MCF 10A (cell line): ENCODE measurements at regions not wholly inside any gene's neighbourhood (a gene's known extent, or its start where the extent isn't known, plus 50 kb on each side); places are given as distances from the start of the nearest gene placed in this dataset.
A peak's percentile ranks its signal among the peaks of the same experiment; 100 is the strongest.

Experiments used
- BruUV-seq: library from RNA; stranded (reverse); fragments of 400-500 nt; replicated peaks from 2 replicates; lab custom pipeline; 2021; lab: Mats Ljungman, UMichigan
- CTCF ChIA-PET: fragments of 300-600 bp; sonication (Branson Sonifier 250); formaldehyde crosslinking; extraction: SDS; loops from one replicate; lab custom pipeline; 2021; ENCODE audit warnings: antibody characterized with exemption, inconsistent platforms; lab: Yijun Ruan, JAX
- POLR2A ChIA-PET: fragments of 300-600, 350-650 bp; sonication (Branson Sonifier 250); formaldehyde crosslinking; extraction: SDS; loops from one replicate; lab custom pipeline; 2020; ENCODE audit warnings: antibody characterized with exemption, inconsistent platforms; lab: Yijun Ruan, JAX
- DNase-seq: peaks from one replicate; pipeline ENCODE4 v3.0.0-alpha.2; 2018; ENCODE audit not compliant: unreplicated experiment
- H3K27ac Mint-ChIP-seq: one replicate; pipeline ENCODE4 v1.8.0; 2022; ENCODE audit warnings: mild to moderate bottlenecking, low read depth, mixed read lengths; ENCODE audit not compliant: unreplicated experiment
- H3K27me3 Mint-ChIP-seq: one replicate; pipeline ENCODE4 v1.8.0; 2022; ENCODE audit warnings: mixed read lengths; ENCODE audit not compliant: insufficient read depth, unreplicated experiment
- H3K36me3 Mint-ChIP-seq: one replicate; pipeline ENCODE4 v1.8.0; 2022; ENCODE audit warnings: mild to moderate bottlenecking, moderate library complexity, mixed read lengths; ENCODE audit not compliant: insufficient read depth, unreplicated experiment
- H3K4me1 Mint-ChIP-seq: one replicate; pipeline ENCODE4 v1.8.0; 2022; ENCODE audit warnings: mixed read lengths; ENCODE audit not compliant: insufficient read depth, unreplicated experiment
- H3K4me3 Mint-ChIP-seq: one replicate; pipeline ENCODE4 v1.8.0; 2022; ENCODE audit warnings: mild to moderate bottlenecking, moderate library complexity, mixed read lengths; ENCODE audit not compliant: unreplicated experiment
- H3K9me3 Mint-ChIP-seq: one replicate; pipeline ENCODE4 v1.8.0; 2022; ENCODE audit warnings: mixed read lengths; ENCODE audit not compliant: unreplicated experiment
- intact Hi-C: fragments of 100-400 bp; cut with micrococcal nuclease; formaldehyde crosslinking; loops from 2 replicates; pipeline ENCODE4 v1.14.1; 2022
- TF ChIP-seq, protein P1 (sequence below): fragments of 200-600 bp; IDR thresholded peaks from one replicate; pipeline ENCODE4 v1.8.0; 2022; ENCODE audit warnings: antibody characterized with exemption, mild to moderate bottlenecking; ENCODE audit not compliant: unreplicated experiment

DNA sequence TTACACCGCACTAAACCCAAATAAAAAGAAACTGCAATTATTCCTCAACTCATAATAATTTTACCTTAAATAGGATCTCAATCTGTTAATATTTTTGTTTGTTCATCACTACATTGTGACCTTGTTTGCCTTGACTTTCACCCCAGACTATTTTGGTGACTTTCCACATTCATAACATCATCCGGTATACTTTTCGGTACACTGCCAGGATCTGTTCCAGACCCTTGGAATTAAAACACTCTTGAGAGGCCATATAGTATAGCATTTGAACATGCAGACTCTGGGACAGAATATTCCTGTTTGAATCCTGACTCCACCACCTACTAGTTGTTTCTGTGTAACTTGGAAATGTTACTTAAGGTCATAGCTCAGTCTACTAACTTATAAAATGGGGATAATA, 577.4 kb downstream of the METTL4 start:
- TF ChIP-seq, protein P1, sequence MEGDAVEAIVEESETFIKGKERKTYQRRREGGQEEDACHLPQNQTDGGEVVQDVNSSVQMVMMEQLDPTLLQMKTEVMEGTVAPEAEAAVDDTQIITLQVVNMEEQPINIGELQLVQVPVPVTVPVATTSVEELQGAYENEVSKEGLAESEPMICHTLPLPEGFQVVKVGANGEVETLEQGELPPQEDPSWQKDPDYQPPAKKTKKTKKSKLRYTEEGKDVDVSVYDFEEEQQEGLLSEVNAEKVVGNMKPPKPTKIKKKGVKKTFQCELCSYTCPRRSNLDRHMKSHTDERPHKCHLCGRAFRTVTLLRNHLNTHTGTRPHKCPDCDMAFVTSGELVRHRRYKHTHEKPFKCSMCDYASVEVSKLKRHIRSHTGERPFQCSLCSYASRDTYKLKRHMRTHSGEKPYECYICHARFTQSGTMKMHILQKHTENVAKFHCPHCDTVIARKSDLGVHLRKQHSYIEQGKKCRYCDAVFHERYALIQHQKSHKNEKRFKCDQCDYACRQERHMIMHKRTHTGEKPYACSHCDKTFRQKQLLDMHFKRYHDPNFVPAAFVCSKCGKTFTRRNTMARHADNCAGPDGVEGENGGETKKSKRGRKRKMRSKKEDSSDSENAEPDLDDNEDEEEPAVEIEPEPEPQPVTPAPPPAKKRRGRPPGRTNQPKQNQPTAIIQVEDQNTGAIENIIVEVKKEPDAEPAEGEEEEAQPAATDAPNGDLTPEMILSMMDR: no peak
- no peaks in the 10 kb centered on the region for H3K27me3 Mint-ChIP-seq
- H3K4me3 Mint-ChIP-seq: no peak overlapping the region
- no peaks in the 10 kb centered on the region for H3K36me3 Mint-ChIP-seq
- no peak overlapping the region for H3K27ac Mint-ChIP-seq
- BruUV-seq: no TSS peak
- DNase-seq: no peak
- ChIA-PET POLR2A (no interaction called here), CTCF (no interaction called here)
- no peaks in the 10 kb centered on the region for H3K4me1 Mint-ChIP-seq
- no peaks in the 10 kb centered on the region for H3K9me3 Mint-ChIP-seq
- intact Hi-C loops: no loop called here

DNA sequence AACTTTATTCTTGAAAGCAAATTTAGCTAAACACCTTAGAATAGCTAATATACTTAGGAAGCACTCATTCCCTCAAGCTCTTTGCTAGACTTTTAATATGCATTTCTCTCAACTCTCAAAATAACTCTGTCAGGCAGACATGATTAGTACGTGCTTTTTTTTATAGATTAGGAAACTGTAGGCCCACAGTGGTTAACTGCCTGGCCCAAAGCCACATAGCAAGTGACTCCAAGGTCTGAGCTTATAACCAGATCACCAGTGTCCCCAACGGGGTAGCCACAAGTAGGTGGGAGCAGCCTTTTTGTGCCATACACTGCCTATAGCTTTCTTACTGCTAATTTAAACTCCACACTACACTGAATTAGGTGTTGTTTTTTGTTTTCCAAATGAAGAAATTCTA, 576.8 kb downstream of the METTL4 start:
- H3K4me3 Mint-ChIP-seq: no peak overlapping the region
- ChIA-PET CTCF (no interaction called here), POLR2A (no interaction called here)
- no peak overlapping the region for H3K27ac Mint-ChIP-seq
- intact Hi-C loops: no loop called here
- no peak for DNase-seq
- no peaks in the 10 kb centered on the region for H3K27me3 Mint-ChIP-seq
- H3K4me1 Mint-ChIP-seq: no peaks in the 10 kb centered on the region
- TF ChIP-seq, protein P1: no peak
- no peaks in the 10 kb centered on the region for H3K9me3 Mint-ChIP-seq
- H3K36me3 Mint-ChIP-seq: no peaks in the 10 kb centered on the region
- BruUV-seq: no TSS peak

DNA sequence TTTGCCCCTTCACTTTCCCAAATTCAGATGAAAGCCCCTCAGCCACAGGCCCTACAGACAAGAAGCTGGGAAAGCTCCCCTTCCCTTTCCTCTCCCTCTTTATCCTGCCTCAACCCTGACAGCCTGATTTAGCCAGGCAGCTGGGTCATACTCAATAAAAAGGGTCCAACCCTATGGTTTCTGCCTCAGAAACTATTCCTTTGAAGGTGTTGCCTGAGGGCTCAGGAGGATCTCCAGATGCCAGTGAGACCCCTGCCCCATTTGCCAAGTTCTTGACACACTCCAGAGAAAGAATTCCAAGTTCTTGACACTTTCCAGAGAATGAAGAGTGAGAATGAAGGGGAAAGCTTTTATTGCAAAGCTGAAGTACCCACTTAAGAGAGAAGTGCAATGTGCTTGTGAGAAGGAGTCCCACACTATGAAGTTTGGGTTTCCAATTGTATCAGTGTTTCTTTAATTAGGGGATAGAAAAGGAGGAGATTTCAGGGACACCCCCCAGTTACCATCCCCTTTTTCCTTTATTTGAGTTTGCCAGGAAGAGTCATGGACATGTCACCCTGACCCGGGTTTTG, 576.2 kb downstream of the METTL4 start:
- Mint-ChIP-seq H3K36me3 (no peaks in the 10 kb centered on the region), H3K27ac (no peak overlapping the region), H3K27me3 (no peaks in the 10 kb centered on the region), H3K4me3 (no peak overlapping the region), H3K9me3 (no peaks in the 10 kb centered on the region), H3K4me1 (no peaks in the 10 kb centered on the region)
- POLR2A ChIA-PET: interaction anchor here (0.6 kb wide), 1 partner anchor 9 kb away, joined by 3 read pairs; no protein-coding TSS in a partner anchor
- CTCF ChIA-PET: interaction anchor here (0.6 kb wide), 1 partner anchor 193 kb away, joined by 3 read pairs; no protein-coding TSS in a partner anchor
- TF ChIP-seq, protein P1: no peak
- intact Hi-C loops: no loop called here
- DNase-seq: no peak
- no TSS peak for BruUV-seq

DNA sequence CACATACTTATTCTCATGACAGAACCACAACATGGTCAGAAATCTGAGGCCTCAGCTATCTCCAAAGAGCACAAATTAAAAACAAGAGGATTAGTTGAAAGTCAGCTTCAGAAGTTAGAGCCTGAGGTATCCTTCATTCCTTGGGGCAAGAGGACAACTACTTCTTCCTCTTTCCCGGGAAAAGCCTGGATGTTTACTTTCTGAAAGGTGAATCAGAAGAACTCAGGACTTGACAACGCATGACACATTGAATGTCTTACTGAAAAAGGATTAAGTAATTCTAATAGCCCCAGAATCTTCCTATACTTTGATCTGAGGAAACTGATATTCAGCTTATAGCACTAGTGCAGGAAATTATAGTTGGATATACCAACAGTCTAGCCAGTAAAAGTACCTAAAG, 573.2 kb downstream of the METTL4 start:
- TF ChIP-seq, protein P1: no peak
- H3K4me1 Mint-ChIP-seq: peaks cover 10% of the 10 kb centered on the region
- H3K27ac Mint-ChIP-seq: no peak overlapping the region
- H3K9me3 Mint-ChIP-seq: no peaks in the 10 kb centered on the region
- no TSS peak for BruUV-seq
- H3K36me3 Mint-ChIP-seq: no peaks in the 10 kb centered on the region
- intact Hi-C loops: no loop called here
- H3K27me3 Mint-ChIP-seq: no peaks in the 10 kb centered on the region
- peak; percentile 16 for DNase-seq
- POLR2A ChIA-PET: interaction anchor here (0.6 kb wide), 1 partner anchor 689 kb away, joined by 3 read pairs; no protein-coding TSS in a partner anchor
- CTCF ChIA-PET: interaction anchor here (0.6 to 0.8 kb wide), 3 partner anchors 23 to 327 kb away, joined by 3 to 5 read pairs (median 3); no protein-coding TSS in a partner anchor
- H3K4me3 Mint-ChIP-seq: no peak overlapping the region
